Suprapubic skin (tissue), 4 donors: ENCODE measurements at regions not wholly inside any gene's neighbourhood (a gene's known extent, or its start where the extent isn't known, plus 50 kb on each side); places are given as distances from the start of the nearest gene placed in this dataset.

Experiments used
- DNase-seq, 2 donors: peaks; one replicate each; pipeline ENCODE4 v3.0.0-alpha.2; 2019; ENCODE audit warnings: low spot score in 2 of 2
- H3K27ac ChIP-seq: fragments of 200-600 bp; sonication (generic); one replicate; pipeline ENCODE4 v1.5.1; 2019
- H3K27me3 ChIP-seq: fragments of 200-600 bp; sonication (generic); one replicate; pipeline ENCODE4 v1.5.1; 2019
- H3K36me3 ChIP-seq: fragments of 200-600 bp; sonication (generic); one replicate; pipeline ENCODE4 v1.5.1; 2019
- H3K4me1 ChIP-seq: fragments of 200-600 bp; sonication (generic); one replicate; pipeline ENCODE4 v1.5.1; 2019
- H3K4me3 ChIP-seq: fragments of 200-600 bp; sonication (generic); one replicate; pipeline ENCODE4 v1.5.1; 2019; ENCODE audit warnings: mild to moderate bottlenecking
- H3K9me3 ChIP-seq: fragments of 200-600 bp; sonication (generic); one replicate; pipeline ENCODE4 v1.5.1; 2019
- EP300 ChIP-seq: sonication (generic); formaldehyde crosslinking; IDR thresholded peaks from one replicate; pipeline ENCODE4 v1.6.1; 2017; ENCODE audit warnings: antibody characterized with exemption
- POLR2A ChIP-seq, 2 donors: fragments of 450-650 bp; IDR thresholded peaks; one replicate each; pipeline ENCODE4 v1.6.1; 2017; ENCODE audit warnings: antibody characterized with exemption in 2 of 2, mild to moderate bottlenecking in 2 of 2, moderate library complexity in 2 of 2
- POLR2AphosphoS5 ChIP-seq, 3 donors: sonication (generic); formaldehyde crosslinking; IDR thresholded peaks; one replicate each; pipeline ENCODE4 v1.6.1; 2017; ENCODE audit warnings: antibody characterized with exemption in 3 of 3
- WGBS: methylation state at CpG from one replicate; pipeline ENCODE4 v1.1.5; 2018; 5-methylcytosine and 5-hydroxymethylcytosine counted together
- TF ChIP-seq, protein P1 (sequence below), 2 donors: fragments of 200-600 bp in 1 of 2; fragments of 450-650 bp in 1 of 2; sonication (generic) in 1 of 2; IDR thresholded peaks; one replicate each; pipeline ENCODE4 v1.5.1; 2016 to 2019; ENCODE audit warnings: antibody characterized with exemption in 2 of 2, mild to moderate bottlenecking in 1 of 2, moderate library complexity in 1 of 2

DNA sequence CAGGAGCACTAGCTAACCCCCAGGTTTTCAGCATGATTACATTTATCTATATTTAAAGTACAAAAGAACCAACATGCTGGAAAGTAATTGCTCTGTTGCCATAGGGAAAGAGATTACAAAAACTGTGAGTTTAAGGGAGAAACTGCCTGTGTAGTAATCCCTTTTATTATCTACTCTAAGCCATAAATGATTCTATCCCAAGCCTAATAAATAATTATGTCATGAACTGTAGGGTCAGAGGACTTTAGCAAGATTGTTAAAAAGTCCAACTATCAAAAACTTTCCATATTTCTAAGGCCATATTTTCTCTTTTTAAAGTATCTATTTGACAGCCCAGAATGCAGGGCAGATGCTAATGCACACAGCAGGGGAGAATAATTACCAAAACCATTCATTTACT is 573.8 kb upstream of the MIR17HG start:
- DNase-seq = no peak
- no peak for TF ChIP-seq POLR2A (IDR thresholded peaks at IDR 0.05)
- TF ChIP-seq POLR2AphosphoS5 (IDR thresholded peaks at IDR 0.05) = no peak
- no peak for TF ChIP-seq EP300
- TF ChIP-seq, protein P1, sequence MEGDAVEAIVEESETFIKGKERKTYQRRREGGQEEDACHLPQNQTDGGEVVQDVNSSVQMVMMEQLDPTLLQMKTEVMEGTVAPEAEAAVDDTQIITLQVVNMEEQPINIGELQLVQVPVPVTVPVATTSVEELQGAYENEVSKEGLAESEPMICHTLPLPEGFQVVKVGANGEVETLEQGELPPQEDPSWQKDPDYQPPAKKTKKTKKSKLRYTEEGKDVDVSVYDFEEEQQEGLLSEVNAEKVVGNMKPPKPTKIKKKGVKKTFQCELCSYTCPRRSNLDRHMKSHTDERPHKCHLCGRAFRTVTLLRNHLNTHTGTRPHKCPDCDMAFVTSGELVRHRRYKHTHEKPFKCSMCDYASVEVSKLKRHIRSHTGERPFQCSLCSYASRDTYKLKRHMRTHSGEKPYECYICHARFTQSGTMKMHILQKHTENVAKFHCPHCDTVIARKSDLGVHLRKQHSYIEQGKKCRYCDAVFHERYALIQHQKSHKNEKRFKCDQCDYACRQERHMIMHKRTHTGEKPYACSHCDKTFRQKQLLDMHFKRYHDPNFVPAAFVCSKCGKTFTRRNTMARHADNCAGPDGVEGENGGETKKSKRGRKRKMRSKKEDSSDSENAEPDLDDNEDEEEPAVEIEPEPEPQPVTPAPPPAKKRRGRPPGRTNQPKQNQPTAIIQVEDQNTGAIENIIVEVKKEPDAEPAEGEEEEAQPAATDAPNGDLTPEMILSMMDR (IDR thresholded peaks at IDR 0.05) = no peak
- no peak overlapping the region for H3K27ac ChIP-seq
- no peaks in the 10 kb centered on the region for H3K36me3 ChIP-seq
- H3K27me3 ChIP-seq = no peaks in the 10 kb centered on the region
- H3K9me3 ChIP-seq = no peaks in the 10 kb centered on the region
- no peak overlapping the region for H3K4me3 ChIP-seq
- no peaks in the 10 kb centered on the region for H3K4me1 ChIP-seq

DNA sequence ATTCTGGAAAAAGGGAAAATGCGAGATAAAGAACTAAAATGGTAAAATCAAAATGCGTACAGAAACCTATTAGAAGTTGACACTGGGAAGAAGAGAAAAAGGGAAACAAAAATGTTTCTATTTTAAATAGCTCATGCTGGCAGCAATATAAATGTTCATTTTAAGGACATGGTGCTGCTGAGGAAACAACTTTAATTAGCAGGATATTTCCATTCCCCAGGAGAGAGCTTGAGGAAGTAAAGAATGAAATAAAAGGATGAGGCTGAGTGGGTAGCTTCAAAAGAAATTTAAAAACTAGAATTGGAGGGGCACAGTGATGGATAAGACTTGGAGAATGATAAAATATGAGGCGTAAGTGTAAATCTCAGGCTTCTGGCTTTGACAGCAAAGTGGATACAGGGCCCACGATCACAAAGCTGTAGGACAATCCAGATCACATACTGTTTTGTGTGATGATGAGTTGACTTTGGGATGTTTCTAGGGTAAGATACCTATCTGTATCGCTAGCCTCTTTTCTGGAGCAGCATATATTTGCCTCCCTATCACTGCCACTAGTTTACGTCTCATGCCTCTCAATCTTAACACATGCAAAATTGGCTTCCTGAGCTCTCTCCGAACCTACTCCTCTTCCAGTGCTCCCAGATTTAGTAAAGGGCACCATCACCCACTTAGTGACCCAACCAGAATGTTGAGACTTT is 571.3 kb upstream of the MIR17HG start:
- no peak for DNase-seq
- TF ChIP-seq POLR2AphosphoS5 (IDR thresholded peaks at IDR 0.05) (no peak), EP300 (no peak), POLR2A (IDR thresholded peaks at IDR 0.05) (no peak)
- TF ChIP-seq, protein P1 (IDR thresholded peaks at IDR 0.05) = no peak
- 88% methylated on average over 7 of the region's 7 CpGs for WGBS
- Histone ChIP-seq H3K36me3 (no peaks in the 10 kb centered on the region), H3K9me3 (no peaks in the 10 kb centered on the region), H3K4me1 (no peaks in the 10 kb centered on the region), H3K27me3 (no peaks in the 10 kb centered on the region), H3K4me3 (no peak overlapping the region), H3K27ac (no peak overlapping the region)

DNA sequence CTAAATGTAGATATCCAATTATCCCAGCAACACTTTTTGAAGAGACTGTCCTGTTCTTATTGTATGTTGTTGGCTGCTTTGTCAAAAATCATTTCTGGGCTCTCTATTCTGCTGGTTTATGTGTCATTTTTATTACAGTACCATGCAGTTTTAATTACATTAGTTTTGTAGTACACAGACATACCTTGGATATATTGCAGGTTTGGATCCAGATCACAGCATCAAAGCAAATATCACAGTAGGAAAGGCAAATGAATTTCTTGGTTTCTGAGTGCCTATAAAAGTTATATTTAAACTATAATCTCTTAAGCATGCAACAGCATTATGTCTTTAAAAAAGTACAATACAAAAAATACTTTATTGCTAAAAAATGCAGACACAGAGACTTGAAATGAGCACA is 564.2 kb upstream of the MIR17HG start:
- no peaks in the 10 kb centered on the region for H3K27me3 ChIP-seq
- H3K36me3 ChIP-seq = no peaks in the 10 kb centered on the region
- H3K9me3 ChIP-seq = no peaks in the 10 kb centered on the region
- DNase-seq = no peak
- H3K4me3 ChIP-seq = no peak overlapping the region
- H3K4me1 ChIP-seq = no peaks in the 10 kb centered on the region
- no peak for TF ChIP-seq POLR2AphosphoS5 (IDR thresholded peaks at IDR 0.05)
- TF ChIP-seq EP300 = no peak
- TF ChIP-seq, protein P1 (IDR thresholded peaks at IDR 0.05) = no peak
- TF ChIP-seq POLR2A (IDR thresholded peaks at IDR 0.05) = no peak
- H3K27ac ChIP-seq = no peak overlapping the region

DNA sequence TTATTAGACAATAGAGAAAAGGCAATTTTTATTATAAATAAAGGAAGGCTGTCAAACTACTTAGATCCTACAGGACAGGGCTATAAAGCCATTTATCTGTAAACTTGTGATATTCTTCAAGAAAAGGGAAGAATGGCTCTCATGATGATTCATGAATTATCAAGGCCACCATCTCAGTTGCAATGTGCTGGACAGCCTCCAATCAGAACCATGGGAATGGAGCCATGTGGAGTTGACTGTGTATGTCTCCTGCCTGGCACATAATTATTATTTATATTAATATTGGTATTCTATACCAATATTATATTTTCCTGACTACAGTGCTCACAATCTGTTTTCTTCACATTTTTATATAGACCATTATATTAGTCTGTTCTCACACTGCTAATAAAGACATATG is 560.5 kb upstream of the MIR17HG start:
- H3K27ac ChIP-seq = no peak overlapping the region
- H3K4me1 ChIP-seq = no peaks in the 10 kb centered on the region
- H3K9me3 ChIP-seq = no peaks in the 10 kb centered on the region
- TF ChIP-seq POLR2A (IDR thresholded peaks at IDR 0.05) = no peak
- TF ChIP-seq, protein P1 (IDR thresholded peaks at IDR 0.05) = no peak
- no peak overlapping the region for H3K4me3 ChIP-seq
- DNase-seq = no peak
- no peaks in the 10 kb centered on the region for H3K27me3 ChIP-seq
- no peaks in the 10 kb centered on the region for H3K36me3 ChIP-seq

DNA sequence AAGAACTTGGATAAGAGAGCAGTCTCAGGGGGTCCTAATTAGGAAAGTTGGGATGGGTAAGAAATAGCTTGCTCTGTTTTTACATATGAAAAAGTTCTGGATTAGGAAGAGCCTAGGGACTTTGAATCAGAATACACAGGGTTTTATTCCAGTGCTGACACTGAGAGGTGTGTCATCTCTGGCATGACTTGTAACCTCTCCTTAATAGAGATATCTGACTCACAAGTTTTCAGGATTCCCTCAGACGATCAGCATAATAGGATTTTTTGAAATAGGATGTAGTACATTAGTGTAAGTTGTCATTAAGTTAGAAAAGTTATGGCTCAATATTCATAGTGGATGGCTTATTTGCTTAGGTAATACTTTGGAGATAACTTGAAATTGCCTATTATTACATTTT is 555.2 kb upstream of the MIR17HG start:
- H3K27me3 ChIP-seq = no peaks in the 10 kb centered on the region
- H3K4me1 ChIP-seq = no peaks in the 10 kb centered on the region
- no peak overlapping the region for H3K27ac ChIP-seq
- H3K4me3 ChIP-seq = no peak overlapping the region
- 14% methylated on average over 1 of the region's 1 CpG for WGBS
- no peak for TF ChIP-seq POLR2AphosphoS5 (IDR thresholded peaks at IDR 0.05)
- TF ChIP-seq, protein P1 (IDR thresholded peaks at IDR 0.05) = no peak
- no peak for TF ChIP-seq POLR2A (IDR thresholded peaks at IDR 0.05)
- TF ChIP-seq EP300 = no peak
- H3K9me3 ChIP-seq = peaks cover 3% of the 10 kb centered on the region
- no peaks in the 10 kb centered on the region for H3K36me3 ChIP-seq
- DNase-seq = no peak
